ENCODE measurements at regions not wholly inside any gene's neighbourhood (a gene's known extent, or its start where the extent isn't known, plus 50 kb on each side); places are given as distances from the start of the nearest gene placed in this dataset.
"Not testable (repeated sequence)": the region's sequence is repeated elsewhere in the genome, so short reads cannot be mapped to it uniquely, and the experiment has no call there.

DNA sequence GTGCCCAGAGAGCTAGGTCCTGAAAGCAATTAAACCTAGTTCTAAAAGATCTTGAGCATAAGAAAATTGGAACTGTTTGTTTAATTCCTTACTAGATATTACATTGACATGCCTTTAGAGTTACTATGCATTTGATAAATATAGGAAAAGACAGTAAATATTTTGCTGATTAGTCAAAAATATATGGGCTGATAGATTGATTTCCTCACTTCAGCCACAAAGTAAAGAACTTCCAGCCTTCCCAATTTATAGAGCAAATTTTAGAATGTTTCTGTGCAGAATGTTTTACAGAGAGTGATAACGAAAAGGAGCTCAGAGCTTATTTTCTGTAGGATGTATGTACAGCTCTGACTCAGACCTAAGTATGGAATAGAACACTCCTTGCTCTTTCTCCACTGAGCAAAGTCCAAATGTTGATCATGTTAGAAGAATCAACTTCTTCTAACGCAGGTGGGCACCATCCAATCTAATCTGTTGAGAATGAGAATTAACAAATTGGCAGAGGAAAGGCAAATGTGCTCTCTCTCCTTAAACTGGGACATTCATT is 72.9 kb upstream of the PAM start:
- no peaks in the 10 kb centered on the region for H3K4me1 ChIP-seq (ENCODE audit: control insufficient read depth, insufficient read depth, low read length)
- no peaks in the 10 kb centered on the region for H3K36me3 ChIP-seq (ENCODE audit: control insufficient read depth in 2 of 2, insufficient read depth in 1 of 2, low read length in 2 of 2)
- POLR2A ChIA-PET, result interaction anchor here (1.4 kb wide), 1 partner anchor 73 kb away, joined by 4 read pairs; the partner anchor contains the start of gene PAM
- H3K4me3 ChIP-seq (ENCODE audit: low read depth, low read length), result no peak overlapping the region
- no peaks in the 10 kb centered on the region for H3K9me3 ChIP-seq (ENCODE audit: control insufficient read depth, insufficient read depth, low read depth, low read length)
- H3K27ac ChIP-seq (ENCODE audit: extremely low read depth, low read depth, low read length), result no peak overlapping the region
- CTCF ChIA-PET, result interaction anchor here (0.5 to 2.5 kb wide), 38 partner anchors 9 to 793 kb away, joined by 3 to 20 read pairs (median 4); partner anchors contain the start of gene PAM
- no peak for TF ChIP-seq SALL2 (tag by site-specific recombination; IDR thresholded peaks at IDR 0.05; ENCODE audit: borderline replicate concordance)
- no peak for TF ChIP-seq ZNF510 (tag by site-specific recombination; IDR thresholded peaks at IDR 0.05; ENCODE audit: insufficient replicate concordance)
- TF ChIP-seq ZNF404 (tag by site-specific recombination; IDR thresholded peaks at IDR 0.05), result no peak
- TF ChIP-seq BCL11B (tag by site-specific recombination; IDR thresholded peaks at IDR 0.05; ENCODE audit: low read depth), result no peak
- TF ChIP-seq ZNF426 (tag by site-specific recombination; IDR thresholded peaks at IDR 0.05), result no peak
- TF ChIP-seq, protein P1, sequence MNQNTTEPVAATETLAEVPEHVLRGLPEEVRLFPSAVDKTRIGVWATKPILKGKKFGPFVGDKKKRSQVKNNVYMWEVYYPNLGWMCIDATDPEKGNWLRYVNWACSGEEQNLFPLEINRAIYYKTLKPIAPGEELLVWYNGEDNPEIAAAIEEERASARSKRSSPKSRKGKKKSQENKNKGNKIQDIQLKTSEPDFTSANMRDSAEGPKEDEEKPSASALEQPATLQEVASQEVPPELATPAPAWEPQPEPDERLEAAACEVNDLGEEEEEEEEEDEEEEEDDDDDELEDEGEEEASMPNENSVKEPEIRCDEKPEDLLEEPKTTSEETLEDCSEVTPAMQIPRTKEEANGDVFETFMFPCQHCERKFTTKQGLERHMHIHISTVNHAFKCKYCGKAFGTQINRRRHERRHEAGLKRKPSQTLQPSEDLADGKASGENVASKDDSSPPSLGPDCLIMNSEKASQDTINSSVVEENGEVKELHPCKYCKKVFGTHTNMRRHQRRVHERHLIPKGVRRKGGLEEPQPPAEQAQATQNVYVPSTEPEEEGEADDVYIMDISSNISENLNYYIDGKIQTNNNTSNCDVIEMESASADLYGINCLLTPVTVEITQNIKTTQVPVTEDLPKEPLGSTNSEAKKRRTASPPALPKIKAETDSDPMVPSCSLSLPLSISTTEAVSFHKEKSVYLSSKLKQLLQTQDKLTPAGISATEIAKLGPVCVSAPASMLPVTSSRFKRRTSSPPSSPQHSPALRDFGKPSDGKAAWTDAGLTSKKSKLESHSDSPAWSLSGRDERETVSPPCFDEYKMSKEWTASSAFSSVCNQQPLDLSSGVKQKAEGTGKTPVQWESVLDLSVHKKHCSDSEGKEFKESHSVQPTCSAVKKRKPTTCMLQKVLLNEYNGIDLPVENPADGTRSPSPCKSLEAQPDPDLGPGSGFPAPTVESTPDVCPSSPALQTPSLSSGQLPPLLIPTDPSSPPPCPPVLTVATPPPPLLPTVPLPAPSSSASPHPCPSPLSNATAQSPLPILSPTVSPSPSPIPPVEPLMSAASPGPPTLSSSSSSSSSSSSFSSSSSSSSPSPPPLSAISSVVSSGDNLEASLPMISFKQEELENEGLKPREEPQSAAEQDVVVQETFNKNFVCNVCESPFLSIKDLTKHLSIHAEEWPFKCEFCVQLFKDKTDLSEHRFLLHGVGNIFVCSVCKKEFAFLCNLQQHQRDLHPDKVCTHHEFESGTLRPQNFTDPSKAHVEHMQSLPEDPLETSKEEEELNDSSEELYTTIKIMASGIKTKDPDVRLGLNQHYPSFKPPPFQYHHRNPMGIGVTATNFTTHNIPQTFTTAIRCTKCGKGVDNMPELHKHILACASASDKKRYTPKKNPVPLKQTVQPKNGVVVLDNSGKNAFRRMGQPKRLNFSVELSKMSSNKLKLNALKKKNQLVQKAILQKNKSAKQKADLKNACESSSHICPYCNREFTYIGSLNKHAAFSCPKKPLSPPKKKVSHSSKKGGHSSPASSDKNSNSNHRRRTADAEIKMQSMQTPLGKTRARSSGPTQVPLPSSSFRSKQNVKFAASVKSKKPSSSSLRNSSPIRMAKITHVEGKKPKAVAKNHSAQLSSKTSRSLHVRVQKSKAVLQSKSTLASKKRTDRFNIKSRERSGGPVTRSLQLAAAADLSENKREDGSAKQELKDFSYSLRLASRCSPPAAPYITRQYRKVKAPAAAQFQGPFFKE (tag by site-specific recombination; IDR thresholded peaks at IDR 0.05; ENCODE audit: borderline replicate concordance), result no peak
- TF ChIP-seq, protein P2, sequence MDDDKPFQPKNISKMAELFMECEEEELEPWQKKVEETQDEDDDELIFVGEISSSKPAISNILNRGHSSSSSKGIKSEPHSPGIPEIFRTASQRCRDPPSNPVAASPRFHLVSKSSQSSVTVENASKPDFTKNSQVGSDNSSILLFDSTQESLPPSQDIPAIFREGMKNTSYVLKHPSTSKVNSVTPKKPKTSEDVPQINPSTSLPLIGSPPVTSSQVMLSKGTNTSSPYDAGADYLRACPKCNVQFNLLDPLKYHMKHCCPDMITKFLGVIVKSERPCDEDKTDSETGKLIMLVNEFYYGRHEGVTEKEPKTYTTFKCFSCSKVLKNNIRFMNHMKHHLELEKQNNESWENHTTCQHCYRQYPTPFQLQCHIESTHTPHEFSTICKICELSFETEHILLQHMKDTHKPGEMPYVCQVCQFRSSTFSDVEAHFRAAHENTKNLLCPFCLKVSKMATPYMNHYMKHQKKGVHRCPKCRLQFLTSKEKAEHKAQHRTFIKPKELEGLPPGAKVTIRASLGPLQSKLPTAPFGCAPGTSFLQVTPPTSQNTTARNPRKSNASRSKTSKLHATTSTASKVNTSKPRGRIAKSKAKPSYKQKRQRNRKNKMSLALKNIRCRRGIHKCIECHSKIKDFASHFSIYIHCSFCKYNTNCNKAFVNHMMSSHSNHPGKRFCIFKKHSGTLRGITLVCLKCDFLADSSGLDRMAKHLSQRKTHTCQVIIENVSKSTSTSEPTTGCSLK (tag by site-specific recombination; IDR thresholded peaks at IDR 0.05), result no peak
- TF ChIP-seq ZNF501 (tag by site-specific recombination; IDR thresholded peaks at IDR 0.05), result no peak
- no peak for TF ChIP-seq ZNF2 (tag by site-specific recombination; IDR thresholded peaks at IDR 0.05)
- no peak for TF ChIP-seq KLF7 (tag by site-specific recombination; IDR thresholded peaks at IDR 0.05; ENCODE audit: borderline replicate concordance)
- TF ChIP-seq ZEB2 (tag by site-specific recombination; IDR thresholded peaks at IDR 0.05), result no peak
- TF ChIP-seq, protein P3, sequence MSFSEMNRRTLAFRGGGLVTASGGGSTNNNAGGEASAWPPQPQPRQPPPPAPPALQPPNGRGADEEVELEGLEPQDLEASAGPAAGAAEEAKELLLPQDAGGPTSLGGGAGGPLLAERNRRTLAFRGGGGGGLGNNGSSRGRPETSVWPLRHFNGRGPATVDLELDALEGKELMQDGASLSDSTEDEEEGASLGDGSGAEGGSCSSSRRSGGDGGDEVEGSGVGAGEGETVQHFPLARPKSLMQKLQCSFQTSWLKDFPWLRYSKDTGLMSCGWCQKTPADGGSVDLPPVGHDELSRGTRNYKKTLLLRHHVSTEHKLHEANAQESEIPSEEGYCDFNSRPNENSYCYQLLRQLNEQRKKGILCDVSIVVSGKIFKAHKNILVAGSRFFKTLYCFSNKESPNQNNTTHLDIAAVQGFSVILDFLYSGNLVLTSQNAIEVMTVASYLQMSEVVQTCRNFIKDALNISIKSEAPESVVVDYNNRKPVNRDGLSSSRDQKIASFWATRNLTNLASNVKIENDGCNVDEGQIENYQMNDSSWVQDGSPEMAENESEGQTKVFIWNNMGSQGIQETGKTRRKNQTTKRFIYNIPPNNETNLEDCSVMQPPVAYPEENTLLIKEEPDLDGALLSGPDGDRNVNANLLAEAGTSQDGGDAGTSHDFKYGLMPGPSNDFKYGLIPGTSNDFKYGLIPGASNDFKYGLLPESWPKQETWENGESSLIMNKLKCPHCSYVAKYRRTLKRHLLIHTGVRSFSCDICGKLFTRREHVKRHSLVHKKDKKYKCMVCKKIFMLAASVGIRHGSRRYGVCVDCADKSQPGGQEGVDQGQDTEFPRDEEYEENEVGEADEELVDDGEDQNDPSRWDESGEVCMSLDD (tag by site-specific recombination; IDR thresholded peaks at IDR 0.05), result no peak

DNA sequence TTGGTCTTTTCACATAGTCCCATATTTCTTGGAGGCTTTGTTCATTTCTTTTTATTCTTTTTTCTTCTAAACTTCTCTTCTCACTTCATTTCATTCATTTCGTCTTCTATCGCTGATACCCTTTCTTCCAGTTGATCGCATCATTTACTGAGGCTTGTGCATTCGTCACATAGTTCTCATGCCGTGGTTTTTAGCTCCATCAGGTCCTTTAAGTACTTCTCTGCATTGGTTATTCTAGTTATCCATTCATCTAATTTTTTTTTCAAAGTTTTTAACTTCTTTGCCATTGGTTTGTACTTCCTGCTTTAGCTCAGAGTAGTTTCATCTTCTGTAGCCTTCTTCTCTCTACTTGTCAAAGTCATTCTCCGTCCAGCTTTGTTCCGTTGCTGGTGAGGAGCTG is 67.0 kb upstream of the PAM start:
- H3K9me3 ChIP-seq (ENCODE audit: control insufficient read depth, insufficient read depth, low read depth, low read length); H3K36me3 ChIP-seq (ENCODE audit: control insufficient read depth in 2 of 2, insufficient read depth in 1 of 2, low read length in 2 of 2); H3K4me3 ChIP-seq (ENCODE audit: low read depth, low read length); CTCF ChIA-PET; H3K27ac ChIP-seq (ENCODE audit: extremely low read depth, low read depth, low read length); H3K4me1 ChIP-seq (ENCODE audit: control insufficient read depth, insufficient read depth, low read length): not testable (repeated sequence)
- POLR2A ChIA-PET, result interaction anchor here (0.6 kb wide), 1 partner anchor 60 kb away, joined by 3 read pairs; no protein-coding TSS in a partner anchor

DNA sequence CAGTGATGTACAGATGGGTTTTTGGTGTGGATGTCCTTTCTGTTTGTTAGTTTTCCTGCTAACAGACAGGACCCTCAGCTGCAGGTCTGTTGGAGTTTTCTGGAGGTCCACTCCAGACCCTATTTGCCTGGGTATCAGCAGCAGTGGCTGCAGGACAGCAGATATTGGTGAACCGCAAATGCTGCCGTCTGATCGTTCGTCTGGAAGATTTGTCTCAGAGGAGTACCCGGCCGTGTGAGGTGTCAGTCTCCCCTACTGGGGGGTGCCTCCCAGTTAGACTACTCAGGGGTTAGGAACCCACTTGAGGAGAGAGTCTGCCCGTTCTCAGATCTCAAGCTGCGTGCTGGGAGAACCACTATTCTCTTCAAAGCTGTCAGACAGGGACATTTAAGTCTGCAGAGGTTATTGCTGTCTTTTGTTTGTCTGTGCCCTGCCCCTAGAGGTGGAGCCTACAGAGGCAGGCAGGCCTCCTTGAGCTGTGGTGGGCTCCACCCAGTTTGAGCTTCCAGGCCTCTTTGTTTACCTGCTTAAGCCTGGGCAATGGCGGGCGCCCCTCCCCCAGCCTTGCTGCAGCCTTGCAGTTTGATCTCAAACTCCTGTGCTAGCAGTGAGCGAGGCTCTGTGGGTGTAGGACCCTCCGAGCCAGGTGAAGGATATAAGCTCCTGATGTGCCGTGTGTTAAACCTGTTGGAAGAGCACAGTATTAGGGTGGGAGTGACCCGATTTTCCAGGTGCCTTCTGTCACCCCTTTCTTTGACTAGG is 66.3 kb upstream of the PAM start:
- H3K36me3 ChIP-seq (ENCODE audit: control insufficient read depth in 2 of 2, insufficient read depth in 1 of 2, low read length in 2 of 2); POLR2A ChIA-PET; H3K4me1 ChIP-seq (ENCODE audit: control insufficient read depth, insufficient read depth, low read length); H3K9me3 ChIP-seq (ENCODE audit: control insufficient read depth, insufficient read depth, low read depth, low read length); H3K27ac ChIP-seq (ENCODE audit: extremely low read depth, low read depth, low read length); CTCF ChIA-PET; H3K4me3 ChIP-seq (ENCODE audit: low read depth, low read length): not testable (repeated sequence)
